Ovary (tissue), 3 donors: ENCODE measurements at regions not wholly inside any gene's neighbourhood (a gene's known extent, or its start where the extent isn't known, plus 50 kb on each side); places are given as distances from the start of the nearest gene placed in this dataset.

Experiments used
- POLR2A ChIP-seq: fragments of 450-650 bp; IDR thresholded peaks from one replicate; pipeline ENCODE4 v1.6.1; 2017; ENCODE audit warnings: antibody characterized with exemption, mild to moderate bottlenecking, moderate library complexity
- TF ChIP-seq, protein P1 (sequence below), 3 donors: fragments of 450-650 bp in 2 of 3; fragments of 200-600 bp in 1 of 3; IDR thresholded peaks; one replicate each; pipeline versions ENCODE4 v1.5.1 to v1.8.0; 2016 to 2022; ENCODE audit warnings: antibody characterized with exemption in 3 of 3, mild to moderate bottlenecking in 1 of 3
- donor health status: DM: no; HTN: no; CAD: no.

DNA sequence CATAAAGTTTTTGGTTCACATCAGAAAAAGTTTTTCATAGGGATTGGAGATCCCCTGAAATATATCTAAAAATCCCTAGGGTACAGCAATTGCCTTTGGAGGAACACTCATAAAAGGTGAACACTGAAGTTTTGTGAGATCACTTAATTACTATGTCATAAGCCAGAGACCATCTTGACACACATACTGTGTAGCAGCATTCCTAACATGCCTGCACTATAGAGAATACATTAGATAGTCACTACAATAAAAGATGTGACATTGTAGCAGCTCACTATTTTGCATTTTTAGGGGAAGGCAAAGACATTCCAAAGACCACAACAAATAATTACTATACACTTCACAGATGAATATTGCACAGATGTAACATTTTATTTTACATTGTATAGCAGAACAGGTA, 779.9 kb downstream of the KCNT2 start:
- TF ChIP-seq, protein P1, sequence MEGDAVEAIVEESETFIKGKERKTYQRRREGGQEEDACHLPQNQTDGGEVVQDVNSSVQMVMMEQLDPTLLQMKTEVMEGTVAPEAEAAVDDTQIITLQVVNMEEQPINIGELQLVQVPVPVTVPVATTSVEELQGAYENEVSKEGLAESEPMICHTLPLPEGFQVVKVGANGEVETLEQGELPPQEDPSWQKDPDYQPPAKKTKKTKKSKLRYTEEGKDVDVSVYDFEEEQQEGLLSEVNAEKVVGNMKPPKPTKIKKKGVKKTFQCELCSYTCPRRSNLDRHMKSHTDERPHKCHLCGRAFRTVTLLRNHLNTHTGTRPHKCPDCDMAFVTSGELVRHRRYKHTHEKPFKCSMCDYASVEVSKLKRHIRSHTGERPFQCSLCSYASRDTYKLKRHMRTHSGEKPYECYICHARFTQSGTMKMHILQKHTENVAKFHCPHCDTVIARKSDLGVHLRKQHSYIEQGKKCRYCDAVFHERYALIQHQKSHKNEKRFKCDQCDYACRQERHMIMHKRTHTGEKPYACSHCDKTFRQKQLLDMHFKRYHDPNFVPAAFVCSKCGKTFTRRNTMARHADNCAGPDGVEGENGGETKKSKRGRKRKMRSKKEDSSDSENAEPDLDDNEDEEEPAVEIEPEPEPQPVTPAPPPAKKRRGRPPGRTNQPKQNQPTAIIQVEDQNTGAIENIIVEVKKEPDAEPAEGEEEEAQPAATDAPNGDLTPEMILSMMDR (IDR thresholded peaks at IDR 0.05) = no peak
- TF ChIP-seq POLR2A = no peak
